Vagina (tissue), 2 donors: ENCODE measurements at regions not wholly inside any gene's neighbourhood (a gene's known extent, or its start where the extent isn't known, plus 50 kb on each side); places are given as distances from the start of the nearest gene placed in this dataset.

ENCODE experiments used
- DNase-seq, 2 donors: peaks; one replicate each; pipeline ENCODE4 v3.0.0-alpha.2; 2017; ENCODE audit errors: extremely low spot score in 2 of 2
- H3K27ac ChIP-seq: fragments of 200-600 bp; sonication (generic); one replicate; pipeline ENCODE4 v1.5.1; 2019
- H3K27me3 ChIP-seq: fragments of 200-600 bp; sonication (generic); one replicate; pipeline ENCODE4 v1.5.1; 2019
- H3K36me3 ChIP-seq, 2 donors: fragments of 200-600 bp; sonication (generic); one replicate each; pipeline ENCODE4 v1.5.1; 2017 to 2019
- H3K4me1 ChIP-seq: fragments of 200-600 bp; sonication (generic); one replicate; pipeline ENCODE4 v1.5.1; 2019
- H3K4me3 ChIP-seq, 2 donors: fragments of 200-600 bp; sonication (generic); 1 replicate in 1 of 2; 2 replicates in 1 of 2; pipeline ENCODE4 v1.5.1; 2016 to 2019
- H3K9me3 ChIP-seq: fragments of 200-600 bp; sonication (generic); one replicate; pipeline ENCODE4 v1.5.1; 2019
- CTCF ChIP-seq, 3 experiments: fragments of 450-650 bp in 2 of 3; fragments of 200-600 bp in 1 of 3; sonication (generic) in 1 of 3; IDR thresholded peaks; one replicate each; pipeline ENCODE4 v1.5.1; 2017 to 2019; ENCODE audit warnings: antibody characterized with exemption in 3 of 3, mild to moderate bottlenecking in 2 of 3, moderate library complexity in 2 of 3
- POLR2A ChIP-seq, 2 donors: fragments of 450-650 bp; IDR thresholded peaks; one replicate each; pipeline ENCODE4 v1.6.1; 2017; ENCODE audit warnings: antibody characterized with exemption in 2 of 2, mild to moderate bottlenecking in 2 of 2, moderate library complexity in 2 of 2
- POLR2AphosphoS5 ChIP-seq, 2 donors: sonication (generic); formaldehyde crosslinking; IDR thresholded peaks; one replicate each; pipeline ENCODE4 v1.9.0; 2017; ENCODE audit warnings: antibody characterized with exemption in 2 of 2, mild to moderate bottlenecking in 2 of 2, low read depth in 1 of 2; ENCODE audit not compliant: insufficient read depth in 1 of 2
- intact Hi-C: fragments of 100-400 bp; cut with DNase I; formaldehyde crosslinking; loops from one replicate; pipeline ENCODE4 v1.15.1; 2023

GRCh38 chr10:30758338-30758737 lies 128.8 kb upstream of the LYZL2 start:
- DNase-seq: no peak
- no peaks in the 10 kb centered on the region for H3K36me3 ChIP-seq
- no peak overlapping the region for H3K4me3 ChIP-seq
- no peak for TF ChIP-seq CTCF (IDR thresholded peaks at IDR 0.05)
- no peak for TF ChIP-seq POLR2A (IDR thresholded peaks at IDR 0.05)
- no peak for TF ChIP-seq POLR2AphosphoS5 (IDR thresholded peaks at IDR 0.05; ENCODE audit: insufficient read depth in 1 of 2, low read depth in 1 of 2)
- peaks cover 15% of the 10 kb centered on the region for H3K4me1 ChIP-seq
- H3K27ac ChIP-seq: no peak overlapping the region
- intact Hi-C loops: no loop called here
- H3K9me3 ChIP-seq: no peaks in the 10 kb centered on the region
- no peaks in the 10 kb centered on the region for H3K27me3 ChIP-seq

GRCh38 chr10:30756896-30757295 lies 127.3 kb upstream of the LYZL2 start:
- intact Hi-C loops: no loop called here
- TF ChIP-seq POLR2AphosphoS5 (IDR thresholded peaks at IDR 0.05; ENCODE audit: insufficient read depth in 1 of 2, low read depth in 1 of 2): no peak
- no peak for TF ChIP-seq CTCF (IDR thresholded peaks at IDR 0.05)
- no peak overlapping the region for H3K4me3 ChIP-seq
- H3K27ac ChIP-seq: no peak overlapping the region
- no peaks in the 10 kb centered on the region for H3K36me3 ChIP-seq
- DNase-seq: no peak
- H3K4me1 ChIP-seq: peaks cover 19% of the 10 kb centered on the region
- H3K9me3 ChIP-seq: no peaks in the 10 kb centered on the region
- H3K27me3 ChIP-seq: no peaks in the 10 kb centered on the region

GRCh38 chr10:30756151-30756550 lies 126.6 kb upstream of the LYZL2 start:
- H3K4me1 ChIP-seq: peaks cover 27% of the 10 kb centered on the region
- TF ChIP-seq POLR2AphosphoS5 (IDR thresholded peaks at IDR 0.05; ENCODE audit: insufficient read depth in 1 of 2, low read depth in 1 of 2) (no peak), POLR2A (IDR thresholded peaks at IDR 0.05) (no peak), CTCF (IDR thresholded peaks at IDR 0.05) (no peak)
- no peak overlapping the region for H3K27ac ChIP-seq
- no peak for DNase-seq
- intact Hi-C loops: no loop called here
- H3K4me3 ChIP-seq: no peak overlapping the region
- no peaks in the 10 kb centered on the region for H3K36me3 ChIP-seq
- no peaks in the 10 kb centered on the region for H3K27me3 ChIP-seq
- no peaks in the 10 kb centered on the region for H3K9me3 ChIP-seq

GRCh38 chr10:30755441-30755953 lies 125.9 kb upstream of the LYZL2 start:
- peaks cover 31% of the 10 kb centered on the region for H3K4me1 ChIP-seq
- no peaks in the 10 kb centered on the region for H3K9me3 ChIP-seq
- no peak overlapping the region for H3K4me3 ChIP-seq
- no peak for DNase-seq
- intact Hi-C loops: no loop called here
- TF ChIP-seq CTCF (IDR thresholded peaks at IDR 0.05): no peak
- TF ChIP-seq POLR2AphosphoS5 (IDR thresholded peaks at IDR 0.05; ENCODE audit: insufficient read depth in 1 of 2, low read depth in 1 of 2): no peak
- no peak for TF ChIP-seq POLR2A (IDR thresholded peaks at IDR 0.05)
- no peaks in the 10 kb centered on the region for H3K27me3 ChIP-seq
- no peaks in the 10 kb centered on the region for H3K36me3 ChIP-seq
- peak overlapping the region; percentile 58 for H3K27ac ChIP-seq

- peaks cover 31% of the 10 kb centered on the region for H3K4me1 ChIP-seq
- no peak for DNase-seq
- TF ChIP-seq CTCF (IDR thresholded peaks at IDR 0.05) (no peak), POLR2A (IDR thresholded peaks at IDR 0.05) (no peak), POLR2AphosphoS5 (IDR thresholded peaks at IDR 0.05; ENCODE audit: insufficient read depth in 1 of 2, low read depth in 1 of 2) (no peak)
- intact Hi-C loops: no loop called here
- no peak overlapping the region for H3K4me3 ChIP-seq
- peak overlapping the region; percentile 52 for H3K27ac ChIP-seq
- no peaks in the 10 kb centered on the region for H3K9me3 ChIP-seq
- H3K27me3 ChIP-seq: no peaks in the 10 kb centered on the region
- H3K36me3 ChIP-seq: no peaks in the 10 kb centered on the region
These were observed 122.9 kb upstream of the LYZL2 start for GRCh38 chr10:30752481-30752881.
